ENCODE measurements at regions not wholly inside any gene's neighbourhood (a gene's known extent, or its start where the extent isn't known, plus 50 kb on each side); places are given as distances from the start of the nearest gene placed in this dataset.

- Histone ChIP-seq H3K9me1 (ENCODE audit: insufficient read depth, low read length) (no peaks in the 10 kb centered on the region), H2AFZ (replicated peaks; ENCODE audit: low read length, poor library complexity) (no peak overlapping the region), H3K4me1 (ENCODE audit: control insufficient read depth, insufficient read depth, low read length) (no peaks in the 10 kb centered on the region), H4K20me1 (ENCODE audit: insufficient read depth, low read length) (no peaks in the 10 kb centered on the region), H2BK5ac (ENCODE audit: low read depth, low read length, poor library complexity, severe bottlenecking) (no peak overlapping the region), H3K9me3 (ENCODE audit: control insufficient read depth, insufficient read depth, low read length) (peaks cover 8% of the 10 kb centered on the region; the same call in 1 of the 2 replicates), H3K56ac (ENCODE audit: extremely low read depth, insufficient read depth, low read length) (no peak overlapping the region), H3K14ac (replicated peaks; ENCODE audit: low read depth, low read length) (no peak overlapping the region), H2AK5ac (ENCODE audit: low read depth, low read length) (no peak overlapping the region), H4K5ac (ENCODE audit: low read depth, low read length) (no peak overlapping the region), H3K27me3 (ENCODE audit: control insufficient read depth, insufficient read depth, low read length) (no peaks in the 10 kb centered on the region), H2BK120ac (ENCODE audit: low read depth, low read length) (no peak overlapping the region), H3K27ac (ENCODE audit: insufficient read depth, low read length) (no peak overlapping the region), H3K23ac (ENCODE audit: low read depth, low read length) (no peak overlapping the region), H2BK15ac (ENCODE audit: low read depth, low read length) (no peak overlapping the region), H3K4ac (ENCODE audit: low read depth, low read length) (no peak overlapping the region), H4K8ac (ENCODE audit: low read depth in 2 of 2, low read length in 2 of 2) (no peak overlapping the region), H3K4me3 (ENCODE audit: insufficient read depth, low read depth, low read length) (no peak overlapping the region), H2AK9ac (replicated peaks; ENCODE audit: low read depth, low read length, poor library complexity) (no peak overlapping the region), H3K9ac (ENCODE audit: low read depth, low read length) (no peak overlapping the region), H3K18ac (ENCODE audit: low read depth, low read length) (no peak overlapping the region), H3K4me2 (ENCODE audit: low read depth, low read length) (no peak overlapping the region), H2BK20ac (ENCODE audit: low read depth, low read length) (no peak overlapping the region), H3K79me1 (ENCODE audit: low read depth in 1 of 2, low read length in 2 of 2) (no peaks in the 10 kb centered on the region), H3K36me3 (ENCODE audit: control insufficient read depth, insufficient read depth, low read length) (no peaks in the 10 kb centered on the region), H4K91ac (ENCODE audit: insufficient read depth, low read depth, low read length) (no peak overlapping the region)
- ATAC-seq (ENCODE audit: low read depth) (no peak), DNase-seq (no peak)
- TF ChIP-seq FOS (IDR thresholded peaks at IDR 0.05; ENCODE audit: low read depth, low read length) (no peak), RCOR1 (IDR thresholded peaks at IDR 0.05; ENCODE audit: insufficient replicate concordance, low read length) (no peak), ELK1 (IDR thresholded peaks at IDR 0.05; ENCODE audit: borderline replicate concordance, low read depth, low read length) (no peak), CHD1 (IDR thresholded peaks at IDR 0.05; ENCODE audit: low read depth, low read length) (no peak), RAD21 (IDR thresholded peaks at IDR 0.05; ENCODE audit: low read length) (no peak), POLR2A (IDR thresholded peaks at IDR 0.05; ENCODE audit: low read depth, low read length) (no peak), CEBPB (IDR thresholded peaks at IDR 0.05; ENCODE audit: low read depth, low read length) (no peak), RFX5 (IDR thresholded peaks at IDR 0.05; ENCODE audit: low read depth, low read length) (no peak), MAZ (IDR thresholded peaks at IDR 0.05; ENCODE audit: borderline replicate concordance, low read depth, low read length) (no peak), MXI1 (IDR thresholded peaks at IDR 0.05; ENCODE audit: borderline replicate concordance, low read depth, low read length) (no peak), SMC3 (IDR thresholded peaks at IDR 0.05; ENCODE audit: low read depth, low read length) (no peak), USF2 (IDR thresholded peaks at IDR 0.05; ENCODE audit: low read depth, low read length) (no peak), CTCF (conservative IDR thresholded peaks at IDR 0.05; ENCODE audit: low read depth, low read length) (no peak)
- ChIA-PET POLR2A (ENCODE audit: unreplicated experiment) (no interaction called here), CTCF (no interaction called here)
- in situ Hi-C loops (cut with MboI; ENCODE audit: low sequenced_read_pairs): no loop called here
- 0% methylated on average over 1 of the region's 4 CpGs; no CpG with 5 or more reads in 1 of the 2 experiments for WGBS, 2 experiments (ENCODE audit: extremely low coverage in 2 of 2, insufficient read length in 1 of 2)
- dilution Hi-C loops (cut with HindIII; ENCODE audit: low sequenced_read_pairs, unreplicated experiment): no loop called here
- no TSS peak for BruUV-seq (replicated peaks)
- intact Hi-C loops (cut with micrococcal nuclease): no loop called here
Observed at GRCh38 chr4:22874334-22874912, 181.7 kb downstream of the GBA3 start.
